ENCODE measurements at regions not wholly inside any gene's neighbourhood (a gene's known extent, or its start where the extent isn't known, plus 50 kb on each side); places are given as distances from the start of the nearest gene placed in this dataset.

DNA sequence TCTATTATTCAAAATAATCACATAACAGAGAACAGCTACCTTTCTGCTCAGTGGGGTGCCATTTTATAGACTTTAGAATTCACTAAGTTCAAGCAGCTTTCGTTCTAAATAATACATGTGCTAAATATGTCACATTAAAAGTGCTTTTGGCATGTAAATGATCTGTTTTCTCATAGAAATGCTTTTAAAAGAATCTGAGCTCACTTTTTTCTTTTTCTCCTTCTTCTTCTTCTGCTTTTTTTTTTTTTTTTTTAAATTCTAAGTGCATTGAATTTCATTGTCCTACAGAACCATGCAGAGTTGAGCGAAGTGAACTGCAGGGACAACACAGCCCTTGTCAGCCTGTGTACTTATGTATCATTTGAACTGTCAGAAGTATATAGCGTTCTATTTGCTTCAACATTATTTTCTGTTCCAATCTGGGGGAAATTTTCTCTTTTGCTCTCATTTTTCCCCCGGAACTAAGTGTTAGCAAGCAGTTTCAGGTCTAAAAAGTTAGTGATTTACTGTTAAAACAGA, 193.8 kb upstream of the TMCO5A start:
- TF ChIP-seq, protein P1, sequence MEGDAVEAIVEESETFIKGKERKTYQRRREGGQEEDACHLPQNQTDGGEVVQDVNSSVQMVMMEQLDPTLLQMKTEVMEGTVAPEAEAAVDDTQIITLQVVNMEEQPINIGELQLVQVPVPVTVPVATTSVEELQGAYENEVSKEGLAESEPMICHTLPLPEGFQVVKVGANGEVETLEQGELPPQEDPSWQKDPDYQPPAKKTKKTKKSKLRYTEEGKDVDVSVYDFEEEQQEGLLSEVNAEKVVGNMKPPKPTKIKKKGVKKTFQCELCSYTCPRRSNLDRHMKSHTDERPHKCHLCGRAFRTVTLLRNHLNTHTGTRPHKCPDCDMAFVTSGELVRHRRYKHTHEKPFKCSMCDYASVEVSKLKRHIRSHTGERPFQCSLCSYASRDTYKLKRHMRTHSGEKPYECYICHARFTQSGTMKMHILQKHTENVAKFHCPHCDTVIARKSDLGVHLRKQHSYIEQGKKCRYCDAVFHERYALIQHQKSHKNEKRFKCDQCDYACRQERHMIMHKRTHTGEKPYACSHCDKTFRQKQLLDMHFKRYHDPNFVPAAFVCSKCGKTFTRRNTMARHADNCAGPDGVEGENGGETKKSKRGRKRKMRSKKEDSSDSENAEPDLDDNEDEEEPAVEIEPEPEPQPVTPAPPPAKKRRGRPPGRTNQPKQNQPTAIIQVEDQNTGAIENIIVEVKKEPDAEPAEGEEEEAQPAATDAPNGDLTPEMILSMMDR (IDR thresholded peaks at IDR 0.05), result no peak
- no peak for TF ChIP-seq POLR2A (IDR thresholded peaks at IDR 0.05)

All from lower leg skin (tissue), 3 donors.